Endothelial cell (in vitro differentiated cells): ENCODE measurements at regions not wholly inside any gene's neighbourhood (a gene's known extent, or its start where the extent isn't known, plus 50 kb on each side); places are given as distances from the start of the nearest gene placed in this dataset.

Source experiments
- DNase-seq: peaks from one replicate; pipeline ENCODE4 v3.0.0; 2021; ENCODE audit warnings: low spot score
- H3K27ac Mint-ChIP-seq: one replicate; pipeline ENCODE4 v1.8.0; 2021; ENCODE audit warnings: mixed read lengths, inconsistent platforms; ENCODE audit not compliant: unreplicated experiment
- H3K27me3 Mint-ChIP-seq: one replicate; pipeline ENCODE4 v1.8.0; 2021; ENCODE audit warnings: mild to moderate bottlenecking, moderate library complexity, mixed read lengths, inconsistent platforms; ENCODE audit not compliant: unreplicated experiment
- H3K36me3 Mint-ChIP-seq: one replicate; pipeline ENCODE4 v1.8.0; 2021; ENCODE audit warnings: mild to moderate bottlenecking, low read depth, mixed read lengths, inconsistent platforms; ENCODE audit not compliant: unreplicated experiment
- H3K4me1 Mint-ChIP-seq: one replicate; pipeline ENCODE4 v1.8.0; 2021; ENCODE audit warnings: mild to moderate bottlenecking, mixed read lengths, inconsistent platforms; ENCODE audit not compliant: unreplicated experiment
- H3K4me3 Mint-ChIP-seq: one replicate; pipeline ENCODE4 v1.8.0; 2021; ENCODE audit warnings: mild to moderate bottlenecking, mixed read lengths, inconsistent platforms; ENCODE audit not compliant: unreplicated experiment
- H3K9me3 Mint-ChIP-seq: one replicate; pipeline ENCODE4 v1.8.0; 2021; ENCODE audit warnings: mixed read lengths, inconsistent platforms; ENCODE audit not compliant: unreplicated experiment
- CTCF ChIP-seq: fragments of 200-600 bp; sonication (generic); IDR thresholded peaks from one replicate; pipeline ENCODE4 v1.5.0; 2021; ENCODE audit warnings: antibody characterized with exemption; ENCODE audit not compliant: unreplicated experiment

DNA sequence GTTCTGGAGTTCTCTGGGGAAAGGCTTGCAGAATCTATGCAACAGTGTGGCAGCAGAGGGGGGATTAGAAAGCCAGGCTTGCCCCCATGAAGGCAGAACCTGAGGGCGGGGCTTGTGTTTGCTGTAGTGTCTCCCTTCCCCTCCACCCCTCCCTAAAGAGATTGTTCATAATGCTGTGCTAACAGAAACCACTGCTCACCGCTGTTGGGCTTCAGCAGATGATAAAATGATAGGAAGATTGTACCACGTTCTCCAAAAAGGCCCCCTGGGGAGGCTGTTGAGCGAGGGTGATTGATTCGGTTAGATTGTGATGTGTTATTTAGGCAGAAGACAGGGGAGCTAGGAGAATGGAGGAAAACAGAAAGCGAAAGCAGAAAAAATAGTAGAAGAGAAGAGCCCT lies 215.2 kb upstream of the NCAM1 start:
- H3K4me1 Mint-ChIP-seq: peaks cover 9% of the 10 kb centered on the region
- no peaks in the 10 kb centered on the region for H3K36me3 Mint-ChIP-seq
- H3K27ac Mint-ChIP-seq: no peak overlapping the region
- no peak for TF ChIP-seq CTCF
- peaks cover 4% of the 10 kb centered on the region for H3K27me3 Mint-ChIP-seq
- no peaks in the 10 kb centered on the region for H3K9me3 Mint-ChIP-seq
- DNase-seq: no peak
- H3K4me3 Mint-ChIP-seq: no peak overlapping the region

- no peak for DNase-seq
- no peak for TF ChIP-seq CTCF
- peaks cover 9% of the 10 kb centered on the region for H3K4me1 Mint-ChIP-seq
- H3K27me3 Mint-ChIP-seq: peaks cover 4% of the 10 kb centered on the region
- H3K27ac Mint-ChIP-seq: no peak overlapping the region
- H3K4me3 Mint-ChIP-seq: no peak overlapping the region
- no peaks in the 10 kb centered on the region for H3K9me3 Mint-ChIP-seq
- no peaks in the 10 kb centered on the region for H3K36me3 Mint-ChIP-seq
Observed at GRCh38 chr11:112748252-112748651, 213.0 kb upstream of the NCAM1 start.

- TF ChIP-seq CTCF: no peak
- Mint-ChIP-seq H3K9me3 (no peaks in the 10 kb centered on the region), H3K4me1 (peaks cover 9% of the 10 kb centered on the region), H3K27me3 (peaks cover 4% of the 10 kb centered on the region), H3K4me3 (no peak overlapping the region), H3K27ac (no peak overlapping the region), H3K36me3 (no peaks in the 10 kb centered on the region)
- DNase-seq: no peak
Observed at GRCh38 chr11:112748713-112749543, 212.3 kb upstream of the NCAM1 start.

DNA sequence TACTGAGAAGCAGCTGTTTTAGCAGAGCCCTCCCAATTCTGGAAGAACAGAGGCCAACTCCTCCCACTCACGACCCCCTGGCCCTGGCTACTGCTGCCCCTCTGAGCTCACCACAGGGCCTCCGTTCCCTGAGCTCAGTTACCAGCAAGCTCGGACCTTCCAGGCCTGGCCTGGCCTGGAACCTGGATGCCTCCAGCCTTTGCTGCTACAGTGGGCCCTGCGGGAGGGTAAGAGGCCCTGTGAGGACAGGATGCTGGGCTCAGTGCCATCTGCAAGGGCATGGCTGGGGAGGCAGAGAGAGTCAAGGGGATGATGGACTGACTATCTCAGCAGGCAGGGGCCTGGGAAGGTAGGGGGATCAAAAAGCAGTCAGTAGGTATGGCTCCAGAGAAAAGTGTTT lies 209.9 kb upstream of the NCAM1 start:
- Mint-ChIP-seq H3K9me3 (no peaks in the 10 kb centered on the region), H3K4me3 (no peak overlapping the region), H3K27me3 (peaks cover 2% of the 10 kb centered on the region), H3K36me3 (no peaks in the 10 kb centered on the region), H3K4me1 (peaks cover 9% of the 10 kb centered on the region), H3K27ac (no peak overlapping the region)
- TF ChIP-seq CTCF: no peak
- no peak for DNase-seq

DNA sequence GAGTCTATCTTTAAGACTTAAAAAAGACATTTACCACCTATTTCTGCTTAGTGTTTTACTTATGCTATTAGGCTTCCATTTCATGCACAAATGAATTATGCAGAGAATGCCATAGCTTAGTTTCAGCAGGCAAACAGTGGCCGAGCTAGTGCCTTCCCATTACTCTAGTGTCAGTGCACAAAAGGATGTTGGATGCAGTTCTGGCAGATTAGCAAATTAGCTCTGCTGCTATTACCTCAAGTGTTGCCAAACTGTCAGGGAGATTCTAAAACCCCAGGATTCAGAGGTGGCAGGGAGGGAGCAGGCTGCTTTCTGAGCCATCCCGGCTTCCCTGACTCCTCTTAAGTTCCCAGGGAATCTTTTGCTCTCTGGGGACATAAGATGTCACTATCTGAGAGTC lies 209.4 kb upstream of the NCAM1 start:
- H3K9me3 Mint-ChIP-seq: no peaks in the 10 kb centered on the region
- H3K4me3 Mint-ChIP-seq: no peak overlapping the region
- no peak overlapping the region for H3K27ac Mint-ChIP-seq
- H3K27me3 Mint-ChIP-seq: no peaks in the 10 kb centered on the region
- no peak for DNase-seq
- no peaks in the 10 kb centered on the region for H3K36me3 Mint-ChIP-seq
- H3K4me1 Mint-ChIP-seq: peaks cover 6% of the 10 kb centered on the region
- no peak for TF ChIP-seq CTCF
